Fibroblast of the aortic adventitia (primary cell): ENCODE measurements at regions not wholly inside any gene's neighbourhood (a gene's known extent, or its start where the extent isn't known, plus 50 kb on each side); places are given as distances from the start of the nearest gene placed in this dataset.

Source experiments
- DNase-seq: peaks from one replicate; pipeline ENCODE4 v3.0.0-alpha.2; 2010; ENCODE audit warnings: low read depth
- H3K4me3 ChIP-seq: 2 replicates; pipeline ENCODE4 v1.5.1; 2011; ENCODE audit warnings: low read depth, mild to moderate bottlenecking, control low read depth, low read length, moderate library complexity
- CTCF ChIP-seq: IDR thresholded peaks from 2 replicates; pipeline ENCODE4 v1.5.1; 2011; ENCODE audit warnings: mild to moderate bottlenecking, low read length, control low read depth, inconsistent platforms; ENCODE audit not compliant: insufficient read depth

- no peak overlapping the region for H3K4me3 ChIP-seq
- no peak for DNase-seq
- TF ChIP-seq CTCF: no peak
Measured at GRCh38 chr5:159385536-159385935, 55.2 kb upstream of the IL12B start.

- DNase-seq: no peak
- TF ChIP-seq CTCF: no peak
- no peak overlapping the region for H3K4me3 ChIP-seq
Measured at GRCh38 chr5:159386028-159386711, 55.9 kb upstream of the IL12B start.

- no peak for TF ChIP-seq CTCF
- no peak for DNase-seq
- H3K4me3 ChIP-seq: no peak overlapping the region
Measured at GRCh38 chr5:159392871-159393270, 62.6 kb upstream of the IL12B start.

- no peak overlapping the region for H3K4me3 ChIP-seq
- TF ChIP-seq CTCF: no peak
- DNase-seq: no peak
Measured at GRCh38 chr5:159393854-159394274, 63.6 kb upstream of the IL12B start.

- no peak for DNase-seq
- H3K4me3 ChIP-seq: no peak overlapping the region
- no peak for TF ChIP-seq CTCF
Measured at GRCh38 chr5:159395202-159395601, 64.9 kb upstream of the IL12B start.

- no peak for DNase-seq
- no peak overlapping the region for H3K4me3 ChIP-seq
- no peak for TF ChIP-seq CTCF
Measured at GRCh38 chr5:159398936-159399335, 68.6 kb upstream of the IL12B start.

GRCh38 chr5:159400476-159400875 lies 70.2 kb upstream of the IL12B start:
- DNase-seq: no peak
- no peak for TF ChIP-seq CTCF
- H3K4me3 ChIP-seq: no peak overlapping the region
